ENCODE measurements at regions not wholly inside any gene's neighbourhood (a gene's known extent, or its start where the extent isn't known, plus 50 kb on each side); places are given as distances from the start of the nearest gene placed in this dataset.

GRCh38 chr13:66154976-66155375, 1075.2 kb downstream of the PCDH9 start:
- TF ChIP-seq, protein P1, sequence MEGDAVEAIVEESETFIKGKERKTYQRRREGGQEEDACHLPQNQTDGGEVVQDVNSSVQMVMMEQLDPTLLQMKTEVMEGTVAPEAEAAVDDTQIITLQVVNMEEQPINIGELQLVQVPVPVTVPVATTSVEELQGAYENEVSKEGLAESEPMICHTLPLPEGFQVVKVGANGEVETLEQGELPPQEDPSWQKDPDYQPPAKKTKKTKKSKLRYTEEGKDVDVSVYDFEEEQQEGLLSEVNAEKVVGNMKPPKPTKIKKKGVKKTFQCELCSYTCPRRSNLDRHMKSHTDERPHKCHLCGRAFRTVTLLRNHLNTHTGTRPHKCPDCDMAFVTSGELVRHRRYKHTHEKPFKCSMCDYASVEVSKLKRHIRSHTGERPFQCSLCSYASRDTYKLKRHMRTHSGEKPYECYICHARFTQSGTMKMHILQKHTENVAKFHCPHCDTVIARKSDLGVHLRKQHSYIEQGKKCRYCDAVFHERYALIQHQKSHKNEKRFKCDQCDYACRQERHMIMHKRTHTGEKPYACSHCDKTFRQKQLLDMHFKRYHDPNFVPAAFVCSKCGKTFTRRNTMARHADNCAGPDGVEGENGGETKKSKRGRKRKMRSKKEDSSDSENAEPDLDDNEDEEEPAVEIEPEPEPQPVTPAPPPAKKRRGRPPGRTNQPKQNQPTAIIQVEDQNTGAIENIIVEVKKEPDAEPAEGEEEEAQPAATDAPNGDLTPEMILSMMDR (IDR thresholded peaks at IDR 0.05; ENCODE audit: insufficient read depth, low read length, poor library complexity, severe bottlenecking), result no peak
- no peak for TF ChIP-seq EZH2phosphoT487 (conservative IDR thresholded peaks at IDR 0.05; ENCODE audit: low read length)

All from SU-DHL-6 (cell line).